Sigmoid colon (tissue), 6 donors: ENCODE measurements at regions not wholly inside any gene's neighbourhood (a gene's known extent, or its start where the extent isn't known, plus 50 kb on each side); places are given as distances from the start of the nearest gene placed in this dataset.

ENCODE experiments used
- DNase-seq: peaks from one replicate; pipeline ENCODE4 v3.0.0-alpha.2; 2019
- H3K27ac ChIP-seq, 4 donors: fragments of 200-600 bp; sonication (generic); one replicate each; pipeline ENCODE4 v1.5.1; 2016 to 2019; ENCODE audit warnings: mild to moderate bottlenecking in 1 of 4
- H3K27me3 ChIP-seq, 3 donors: fragments of 200-600 bp; sonication (generic); one replicate each; pipeline ENCODE4 v1.5.1; 2019; ENCODE audit warnings: mild to moderate bottlenecking in 1 of 3
- H3K36me3 ChIP-seq, 4 donors: fragments of 200-600 bp; sonication (generic); one replicate each; pipeline ENCODE4 v1.5.1; 2016 to 2019
- H3K4me1 ChIP-seq, 4 donors: fragments of 200-600 bp; sonication (generic); one replicate each; pipeline ENCODE4 v1.5.1; 2017 to 2019
- H3K4me3 ChIP-seq, 4 donors: fragments of 200-600 bp; sonication (generic); one replicate each; pipeline ENCODE4 v1.5.1; 2017 to 2019; ENCODE audit warnings: mild to moderate bottlenecking in 2 of 4, moderate library complexity in 1 of 4
- H3K9me3 ChIP-seq, 4 donors: fragments of 200-600 bp in 3 of 4; sonication (generic) in 3 of 4; one replicate each; pipeline versions ENCODE4 v1.5.1 to v1.6.1; 2013 to 2019
- CTCF ChIP-seq, 4 experiments: fragments of 450-650 bp in 3 of 4; fragments of 200-600 bp in 1 of 4; IDR thresholded peaks; one replicate each; pipeline ENCODE4 v1.5.1; 2016 to 2019; ENCODE audit warnings: antibody characterized with exemption in 4 of 4, mild to moderate bottlenecking in 3 of 4, moderate library complexity in 2 of 4
- EP300 ChIP-seq, 4 donors: sonication (generic); formaldehyde crosslinking; IDR thresholded peaks; one replicate each; pipeline ENCODE4 v1.6.1; 2017; ENCODE audit warnings: antibody characterized with exemption in 4 of 4
- POLR2A ChIP-seq, 2 donors: fragments of 450-650 bp; IDR thresholded peaks; one replicate each; pipeline ENCODE4 v1.6.1; 2016; ENCODE audit warnings: antibody characterized with exemption in 2 of 2, mild to moderate bottlenecking in 2 of 2, moderate library complexity in 2 of 2
- POLR2AphosphoS5 ChIP-seq, 4 donors: sonication (generic); formaldehyde crosslinking; IDR thresholded peaks; one replicate each; pipeline ENCODE4 v1.6.1; 2017; ENCODE audit warnings: antibody characterized with exemption in 4 of 4
- WGBS, 2 donors: extraction: QIAGEN DNeasy Blood & Tissue Kit; methylation state at CpG; one replicate each; pipeline ENCODE4 v1.1.7; 2013; 5-methylcytosine and 5-hydroxymethylcytosine counted together
- intact Hi-C: fragments of 100-400 bp; cut with DNase I; formaldehyde crosslinking; loops from one replicate; pipeline ENCODE4 v1.15.1; 2023
- donor health status: healthy with polysubstance abuse.
- donor health status: healthy.

GRCh38 chr7:116324582-116324981, 114.2 kb downstream of the TES start:
- 84 to 89% methylated on average over 2 of the region's 2 CpGs for WGBS, 2 donors
- TF ChIP-seq EP300 (IDR thresholded peaks at IDR 0.05): no peak
- TF ChIP-seq POLR2AphosphoS5 (IDR thresholded peaks at IDR 0.05): no peak
- TF ChIP-seq CTCF (IDR thresholded peaks at IDR 0.05): no peak
- TF ChIP-seq POLR2A (IDR thresholded peaks at IDR 0.05): no peak
- intact Hi-C loops: no loop called here

GRCh38 chr7:116325517-116325916, 115.2 kb downstream of the TES start:
- WGBS, 2 donors: 87 to 92% methylated on average over 3 of the region's 3 CpGs
- no peak for TF ChIP-seq EP300 (IDR thresholded peaks at IDR 0.05)
- no peak for TF ChIP-seq CTCF (IDR thresholded peaks at IDR 0.05)
- no peak for TF ChIP-seq POLR2A (IDR thresholded peaks at IDR 0.05)
- no peak for TF ChIP-seq POLR2AphosphoS5 (IDR thresholded peaks at IDR 0.05)
- Histone ChIP-seq H3K4me1 (peaks cover 0 to 23% (median 17%) of the 10 kb centered on the region in 4 donors), H3K36me3 (no peaks in the 10 kb centered on the region), H3K27ac (peak overlapping the region in 3 of 4 donors; percentile 12 to 50 (median 50)), H3K27me3 (no peaks in the 10 kb centered on the region), H3K9me3 (no peaks in the 10 kb centered on the region), H3K4me3 (no peak overlapping the region)
- intact Hi-C loops: no loop called here
- no peak for DNase-seq

More at GRCh38 chr7:116324582-116324981, 114.2 kb downstream of the TES start:
- H3K4me3 ChIP-seq: no peak overlapping the region
- H3K9me3 ChIP-seq: no peaks in the 10 kb centered on the region
- H3K27ac ChIP-seq: peak overlapping the region in 3 of 4 donors; percentile 12 to 50 (median 50)
- peaks cover 0 to 13% (median 8%) of the 10 kb centered on the region in 4 donors for H3K4me1 ChIP-seq
- H3K27me3 ChIP-seq: no peaks in the 10 kb centered on the region
- no peaks in the 10 kb centered on the region for H3K36me3 ChIP-seq
- no peak for DNase-seq

GRCh38 chr7:116327135-116327534, 116.8 kb downstream of the TES start:
- no peaks in the 10 kb centered on the region for H3K9me3 ChIP-seq
- DNase-seq: no peak
- 96% methylated on average over 4 of the region's 4 CpGs for WGBS, 2 donors
- no peaks in the 10 kb centered on the region for H3K27me3 ChIP-seq
- no peak overlapping the region for H3K27ac ChIP-seq
- H3K36me3 ChIP-seq: no peaks in the 10 kb centered on the region
- H3K4me3 ChIP-seq: no peak overlapping the region
- intact Hi-C loops: no loop called here
- H3K4me1 ChIP-seq: peaks cover 0 to 31% (median 23%) of the 10 kb centered on the region in 4 donors
- TF ChIP-seq POLR2A (IDR thresholded peaks at IDR 0.05): no peak
- TF ChIP-seq CTCF (IDR thresholded peaks at IDR 0.05): no peak
- TF ChIP-seq POLR2AphosphoS5 (IDR thresholded peaks at IDR 0.05): no peak
- TF ChIP-seq EP300 (IDR thresholded peaks at IDR 0.05): no peak

GRCh38 chr7:116327752-116328151, 117.4 kb downstream of the TES start:
- no peaks in the 10 kb centered on the region for H3K36me3 ChIP-seq
- intact Hi-C loops: no loop called here
- 86 to 87% methylated on average over 7 of the region's 7 CpGs for WGBS, 2 donors
- H3K4me1 ChIP-seq: peaks cover 0 to 31% (median 23%) of the 10 kb centered on the region in 4 donors
- H3K9me3 ChIP-seq: no peaks in the 10 kb centered on the region
- H3K27ac ChIP-seq: peak overlapping the region in 2 of 4 donors; percentile 54 to 61
- no peak for TF ChIP-seq EP300 (IDR thresholded peaks at IDR 0.05)
- TF ChIP-seq CTCF (IDR thresholded peaks at IDR 0.05): no peak
- TF ChIP-seq POLR2AphosphoS5 (IDR thresholded peaks at IDR 0.05): no peak
- TF ChIP-seq POLR2A (IDR thresholded peaks at IDR 0.05): no peak
- H3K4me3 ChIP-seq: no peak overlapping the region
- no peak for DNase-seq
- no peaks in the 10 kb centered on the region for H3K27me3 ChIP-seq

GRCh38 chr7:116328161-116328560, 117.8 kb downstream of the TES start:
- intact Hi-C loops: no loop called here
- Histone ChIP-seq H3K27me3 (no peaks in the 10 kb centered on the region), H3K27ac (peak overlapping the region in 2 of 4 donors; percentile 54 to 61), H3K36me3 (no peaks in the 10 kb centered on the region), H3K4me1 (peaks cover 0 to 31% (median 23%) of the 10 kb centered on the region in 4 donors), H3K9me3 (no peaks in the 10 kb centered on the region), H3K4me3 (no peak overlapping the region)
- TF ChIP-seq POLR2AphosphoS5 (IDR thresholded peaks at IDR 0.05): no peak
- no peak for TF ChIP-seq EP300 (IDR thresholded peaks at IDR 0.05)
- no peak for TF ChIP-seq CTCF (IDR thresholded peaks at IDR 0.05)
- TF ChIP-seq POLR2A (IDR thresholded peaks at IDR 0.05): no peak
- 68 to 69% methylated on average over 1 of the region's 1 CpG for WGBS, 2 donors
- DNase-seq: no peak
